Right lobe of liver (tissue), 6 donors: ENCODE measurements at regions not wholly inside any gene's neighbourhood (a gene's known extent, or its start where the extent isn't known, plus 50 kb on each side); places are given as distances from the start of the nearest gene placed in this dataset.
"Not testable (repeated sequence)": the region's sequence is repeated elsewhere in the genome, so short reads cannot be mapped to it uniquely, and the experiment has no call there.

Experiments
- ATAC-seq, 4 donors: fragments of 200-7000 bp; cut with Tn5 transposase; one replicate each; pipeline ENCODE4 v1.9.1; 2020; ENCODE audit warnings: mild to moderate bottlenecking in 4 of 4, moderate library complexity in 4 of 4
- DNase-seq, 3 donors: peaks; one replicate each; pipeline ENCODE4 v3.0.0-alpha.2; 2020
- H3K27ac ChIP-seq, 3 donors: fragments of 200-600 bp; one replicate each; pipeline ENCODE4 v1.8.0; 2022
- H3K27me3 ChIP-seq, 2 donors: fragments of 200-600 bp; one replicate each; pipeline ENCODE4 v1.8.0; 2022
- H3K36me3 ChIP-seq, 4 donors: fragments of 200-600 bp; sonication (generic) in 1 of 4; one replicate each; pipeline versions ENCODE4 v1.5.1 to v1.8.0; 2017 to 2022; ENCODE audit warnings: control low read depth in 1 of 4
- H3K4me1 ChIP-seq, 4 donors: fragments of 200-600 bp; sonication (generic) in 1 of 4; one replicate each; pipeline versions ENCODE4 v1.5.1 to v1.8.0; 2017 to 2022; ENCODE audit warnings: control low read depth in 1 of 4
- H3K4me3 ChIP-seq, 3 donors: fragments of 200-600 bp; one replicate each; pipeline ENCODE4 v1.8.0; 2022
- H3K9me3 ChIP-seq, 4 donors: fragments of 200-600 bp; sonication (generic) in 1 of 4; one replicate each; pipeline versions ENCODE4 v1.5.1 to v1.8.0; 2017 to 2022; ENCODE audit warnings: control low read depth in 1 of 4
- CTCF ChIP-seq, 4 donors: fragments of 200-600 bp in 3 of 4; fragments of 450-650 bp in 1 of 4; IDR thresholded peaks; one replicate each; pipeline versions ENCODE4 v1.5.1 to v1.8.0; 2016 to 2022; ENCODE audit warnings: antibody characterized with exemption in 4 of 4, mild to moderate bottlenecking in 2 of 4
- POLR2A ChIP-seq: fragments of 450-650 bp; IDR thresholded peaks from one replicate; pipeline ENCODE4 v1.6.1; 2017; ENCODE audit warnings: antibody characterized with exemption, mild to moderate bottlenecking
- WGBS: methylation state at CpG from one replicate; pipeline ENCODE4 v1.1.6; 2018; ENCODE audit warnings: low coverage, low lambda C conversion rate; ENCODE audit not compliant: insufficient coverage; ENCODE audit errors: missing lambda C conversion rate; 5-methylcytosine and 5-hydroxymethylcytosine counted together
- intact Hi-C, 2 donors: fragments of 100-400 bp; cut with DNase I; formaldehyde crosslinking; loops; one replicate each; pipeline versions ENCODE4 v1.11.2 to v1.14.1; 2022
- donor health status: DM: no; HTN: yes; CAD: no.
- donor health status: DM: no; HTN: no; CAD: no.
- donor health status: DM: no; HTN: no; CAD: no.
- donor health status: DM: no; HTN: yes; CAD: no.
- donor health status: DM: no; HTN: yes; CAD: no.

DNA sequence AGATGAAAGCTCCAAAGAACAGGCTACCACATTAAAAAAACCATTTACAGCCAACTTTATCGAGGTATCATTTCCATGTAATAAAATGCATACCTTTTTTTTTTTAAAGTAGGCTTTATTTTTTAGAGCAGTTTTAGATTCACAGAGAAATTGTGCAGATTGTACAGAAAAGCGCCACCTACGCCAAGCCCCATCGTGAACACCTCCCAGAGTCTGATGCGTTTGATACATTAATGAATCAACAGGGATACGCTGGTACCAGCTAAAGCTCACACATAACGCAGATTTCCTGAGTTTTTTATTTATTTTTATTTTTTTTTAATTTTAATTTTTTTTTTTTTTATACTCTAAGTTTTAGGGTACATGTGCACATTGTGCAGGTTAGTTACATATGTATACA, 129.9 kb downstream of the KIF26A start:
- TF ChIP-seq CTCF (IDR thresholded peaks at IDR 0.05) (no peak), POLR2A (no peak)
- no peak overlapping the region for H3K27ac ChIP-seq
- H3K4me1 ChIP-seq: no peaks in the 10 kb centered on the region
- WGBS: 60% methylated on average over 7 of the region's 7 CpGs
- ATAC-seq: no peak
- no peaks in the 10 kb centered on the region for H3K36me3 ChIP-seq
- H3K27me3 ChIP-seq: no peaks in the 10 kb centered on the region
- intact Hi-C loops: no loop called here
- H3K4me3 ChIP-seq: no peak overlapping the region
- DNase-seq: no peak
- H3K9me3 ChIP-seq: no peaks in the 10 kb centered on the region

DNA sequence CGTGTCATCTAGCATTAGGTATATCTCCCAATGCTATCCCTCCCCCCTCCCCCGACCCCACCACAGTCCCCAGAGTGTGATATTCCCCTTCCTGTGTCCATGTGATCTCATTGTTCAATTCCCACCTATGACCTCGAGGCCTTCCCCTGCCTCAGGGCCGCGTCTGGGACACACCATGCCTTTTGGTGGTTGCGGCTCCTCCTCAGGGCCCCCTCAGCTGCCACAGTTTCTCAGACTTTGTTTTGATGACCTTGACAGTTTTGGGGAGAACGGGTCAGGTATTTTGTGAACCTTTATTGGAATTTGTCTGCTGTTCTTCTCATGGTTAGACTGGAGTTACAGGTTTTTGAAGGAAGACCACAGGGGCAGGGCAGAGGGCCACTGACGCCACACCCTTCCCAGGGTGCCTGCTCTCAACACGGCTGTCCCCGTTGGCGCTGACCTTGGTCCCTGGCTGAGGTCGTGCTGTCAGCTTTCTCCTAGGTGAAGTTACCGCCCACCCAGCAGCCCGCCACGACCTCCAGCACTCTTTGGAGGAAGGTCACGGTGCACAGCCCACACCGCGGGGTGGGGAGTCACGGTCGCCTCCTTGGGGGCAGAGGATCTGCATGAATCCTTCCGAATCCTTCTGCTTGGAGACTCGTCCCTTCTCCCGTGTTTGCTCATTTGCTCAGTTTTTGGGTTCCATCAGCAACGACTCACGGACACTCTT, 130.5 kb downstream of the KIF26A start:
- ATAC-seq: no peak
- WGBS: 65% methylated on average over 7 of the region's 25 CpGs
- intact Hi-C loops: no loop called here

DNA sequence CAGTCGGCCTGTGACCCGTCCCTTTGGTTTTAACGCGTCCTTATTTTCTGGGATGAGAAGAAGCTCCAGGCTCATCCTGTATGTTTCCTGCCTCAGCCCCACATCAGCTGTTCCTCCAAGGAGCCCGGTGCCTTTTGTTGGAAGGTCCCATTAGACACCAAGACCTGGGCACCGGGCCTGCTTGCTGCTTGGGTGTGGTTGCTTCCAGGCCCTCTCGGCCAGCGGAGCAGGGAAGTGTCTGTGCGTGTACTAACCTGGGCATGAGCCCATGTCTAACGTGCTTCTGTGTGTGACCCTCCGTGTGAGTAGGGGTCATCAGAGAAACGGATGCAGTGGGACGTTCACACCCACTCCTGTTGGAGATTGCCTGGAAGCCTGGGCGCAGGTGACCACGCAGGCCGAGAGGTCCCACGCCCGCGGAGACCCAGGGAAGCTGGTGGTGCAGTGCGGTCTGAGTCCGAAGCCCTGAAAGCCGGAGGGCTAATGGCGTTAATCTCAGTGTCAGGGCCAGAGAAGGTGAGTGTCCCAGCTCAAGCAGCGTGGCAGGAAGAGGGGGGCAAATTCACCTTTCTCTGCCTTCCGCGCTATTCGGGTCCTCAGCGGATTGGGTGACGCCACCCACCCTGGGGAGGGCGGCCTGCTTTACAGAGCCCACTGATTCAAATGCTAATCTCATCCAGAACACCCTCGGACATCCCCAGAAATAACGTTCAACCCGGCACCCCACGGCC, 131.3 kb downstream of the KIF26A start:
- H3K36me3 ChIP-seq, H3K27ac ChIP-seq, ATAC-seq, intact Hi-C loops, H3K4me1 ChIP-seq, H3K27me3 ChIP-seq, H3K9me3 ChIP-seq, H3K4me3 ChIP-seq: not testable (repeated sequence)
- 94% methylated on average over 14 of the region's 34 CpGs for WGBS
- peak in 1 of 3 donors; percentile 11 for DNase-seq

More for the DNA sequence above, 130.5 kb downstream of the KIF26A start:
- no peak overlapping the region for H3K4me3 ChIP-seq
- no peaks in the 10 kb centered on the region for H3K36me3 ChIP-seq
- DNase-seq: peak; percentile 12 to 46 (median 39)
- no peaks in the 10 kb centered on the region for H3K27me3 ChIP-seq
- TF ChIP-seq CTCF (IDR thresholded peaks at IDR 0.05) (no peak), POLR2A (no peak)
- H3K4me1 ChIP-seq: no peaks in the 10 kb centered on the region
- no peak overlapping the region for H3K27ac ChIP-seq
- no peaks in the 10 kb centered on the region for H3K9me3 ChIP-seq

- TF ChIP-seq CTCF (IDR thresholded peaks at IDR 0.05) (no peak), POLR2A (no peak)
- Histone ChIP-seq H3K36me3 (no peaks in the 10 kb centered on the region), H3K4me1 (no peaks in the 10 kb centered on the region), H3K4me3 (no peak overlapping the region), H3K27ac (no peak overlapping the region), H3K27me3 (no peaks in the 10 kb centered on the region), H3K9me3 (no peaks in the 10 kb centered on the region)
- WGBS: 71% methylated on average over 1 of the region's 1 CpG
- DNase-seq (no peak), ATAC-seq (no peak)
- intact Hi-C loops: no loop called here
Observed at GRCh38 chr14:104271391-104271790, 133.0 kb downstream of the KIF26A start.

DNA sequence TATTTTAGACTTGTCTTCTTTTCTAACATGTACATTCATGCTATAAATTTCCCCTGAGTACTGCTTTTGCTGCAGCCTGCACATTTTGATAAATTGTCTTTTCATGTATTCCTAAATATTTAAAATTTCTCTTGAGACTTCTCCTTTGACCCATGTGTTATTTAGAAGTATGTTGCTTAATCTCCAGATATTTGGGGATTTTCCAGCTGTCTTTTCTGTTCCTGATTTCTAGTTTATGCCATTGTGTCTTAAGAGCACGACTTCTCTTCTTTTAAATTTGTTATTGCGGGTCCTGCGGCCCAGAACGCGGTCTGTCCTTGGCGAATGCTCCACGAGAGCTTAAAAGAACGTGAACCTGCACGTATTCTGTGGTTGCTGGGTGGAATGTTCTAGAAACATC, 136.4 kb downstream of the KIF26A start:
- Histone ChIP-seq H3K4me3 (no peak overlapping the region), H3K27ac (no peak overlapping the region)

More for the DNA sequence above, 136.4 kb downstream of the KIF26A start:
- 82% methylated on average over 8 of the region's 9 CpGs for WGBS
- no peak for ATAC-seq
- DNase-seq: no peak
- TF ChIP-seq CTCF (IDR thresholded peaks at IDR 0.05) (no peak), POLR2A (no peak)
- intact Hi-C loops: no loop called here
- Histone ChIP-seq H3K9me3 (no peaks in the 10 kb centered on the region), H3K4me1 (no peaks in the 10 kb centered on the region), H3K36me3 (no peaks in the 10 kb centered on the region), H3K27me3 (no peaks in the 10 kb centered on the region)
